Effector memory CD4-positive, alpha-beta T cell (primary cell): ENCODE measurements at regions not wholly inside any gene's neighbourhood (a gene's known extent, or its start where the extent isn't known, plus 50 kb on each side); places are given as distances from the start of the nearest gene placed in this dataset.
"Not testable (repeated sequence)": the region's sequence is repeated elsewhere in the genome, so short reads cannot be mapped to it uniquely, and the experiment has no call there.

Experiments used
- DNase-seq, 3 donors: peaks; one replicate each; pipeline ENCODE4 v3.0.0-alpha.2; 2020
- H3K27ac ChIP-seq: 2 replicates; pipeline ENCODE4 v1.7.0; 2013; ENCODE audit warnings: mild to moderate bottlenecking, low read length, moderate library complexity; ENCODE audit not compliant: insufficient read depth, poor library complexity, severe bottlenecking
- H3K27me3 ChIP-seq: replicated peaks from 2 replicates; pipeline ENCODE4 v1.7.0; 2013; ENCODE audit warnings: mild to moderate bottlenecking, low read length; ENCODE audit not compliant: insufficient read depth, control insufficient read depth, poor library complexity, severe bottlenecking
- H3K36me3 ChIP-seq: 2 replicates; pipeline ENCODE4 v1.7.0; 2013; ENCODE audit warnings: mild to moderate bottlenecking, low read length, moderate library complexity; ENCODE audit not compliant: control insufficient read depth, insufficient read depth
- H3K4me1 ChIP-seq: 2 replicates; pipeline ENCODE4 v1.7.0; 2013; ENCODE audit warnings: low read length, mild to moderate bottlenecking; ENCODE audit not compliant: control insufficient read depth, insufficient read depth, poor library complexity, severe bottlenecking
- H3K4me3 ChIP-seq: 2 replicates; pipeline ENCODE4 v1.7.0; 2013; ENCODE audit warnings: low read length, low read depth, mild to moderate bottlenecking; ENCODE audit not compliant: insufficient read depth, poor library complexity, severe bottlenecking
- H3K9me3 ChIP-seq: 2 replicates; pipeline ENCODE4 v1.7.0; 2013; ENCODE audit warnings: mild to moderate bottlenecking, low read length, moderate library complexity; ENCODE audit not compliant: control insufficient read depth

- Histone ChIP-seq H3K4me1 (no peaks in the 10 kb centered on the region), H3K27me3 (no peaks in the 10 kb centered on the region), H3K36me3 (no peaks in the 10 kb centered on the region), H3K27ac (no peak overlapping the region), H3K9me3 (peaks cover 4% of the 10 kb centered on the region), H3K4me3 (no peak overlapping the region)
- no peak for DNase-seq
Observed at GRCh38 chr5:25099538-25099937, 454.8 kb upstream of the CDH10 start.

GRCh38 chr5:25095261-25095660, 450.5 kb upstream of the CDH10 start:
- no peak for DNase-seq
- Histone ChIP-seq H3K4me3 (no peak overlapping the region), H3K27me3 (no peaks in the 10 kb centered on the region), H3K36me3 (no peaks in the 10 kb centered on the region), H3K4me1 (no peaks in the 10 kb centered on the region), H3K9me3 (peaks cover 4% of the 10 kb centered on the region), H3K27ac (no peak overlapping the region)

GRCh38 chr5:25094219-25094618, 449.4 kb upstream of the CDH10 start:
- Histone ChIP-seq H3K9me3 (peaks cover 4% of the 10 kb centered on the region), H3K4me1 (no peaks in the 10 kb centered on the region), H3K27ac (no peak overlapping the region), H3K4me3 (no peak overlapping the region), H3K36me3 (no peaks in the 10 kb centered on the region), H3K27me3 (no peaks in the 10 kb centered on the region)
- no peak for DNase-seq

DNA sequence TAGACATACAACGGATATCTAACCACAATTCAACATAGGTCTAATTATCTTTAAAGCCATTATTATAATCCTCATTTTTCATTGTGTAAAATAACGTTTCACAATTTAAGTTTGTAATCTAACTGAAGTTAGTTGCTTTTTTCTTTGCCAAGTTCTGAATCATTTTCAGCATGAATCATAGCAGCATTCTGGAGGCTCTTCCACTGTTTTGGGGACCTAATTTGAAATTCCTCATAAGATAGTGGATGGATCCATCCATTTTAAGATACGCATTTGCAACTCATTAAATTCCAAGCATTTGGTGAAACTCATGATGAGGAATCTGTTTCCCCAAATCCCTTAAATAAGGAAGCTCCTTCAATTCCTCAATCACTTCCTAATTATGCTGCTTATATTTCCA, 447.1 kb upstream of the CDH10 start:
- no peak overlapping the region for H3K27ac ChIP-seq

GRCh38 chr5:25090854-25091253, 446.1 kb upstream of the CDH10 start:
- no peak overlapping the region for H3K27ac ChIP-seq
- peaks cover under 1% of the 10 kb centered on the region for H3K9me3 ChIP-seq
- no peaks in the 10 kb centered on the region for H3K27me3 ChIP-seq
- DNase-seq, result no peak
- H3K36me3 ChIP-seq, result no peaks in the 10 kb centered on the region
- no peaks in the 10 kb centered on the region for H3K4me1 ChIP-seq
- no peak overlapping the region for H3K4me3 ChIP-seq

More for the DNA sequence above, 447.1 kb upstream of the CDH10 start:
- DNase-seq, result no peak
- Histone ChIP-seq H3K36me3 (no peaks in the 10 kb centered on the region), H3K4me3 (no peak overlapping the region), H3K4me1 (no peaks in the 10 kb centered on the region), H3K9me3 (peaks cover 4% of the 10 kb centered on the region), H3K27me3 (no peaks in the 10 kb centered on the region)

DNA sequence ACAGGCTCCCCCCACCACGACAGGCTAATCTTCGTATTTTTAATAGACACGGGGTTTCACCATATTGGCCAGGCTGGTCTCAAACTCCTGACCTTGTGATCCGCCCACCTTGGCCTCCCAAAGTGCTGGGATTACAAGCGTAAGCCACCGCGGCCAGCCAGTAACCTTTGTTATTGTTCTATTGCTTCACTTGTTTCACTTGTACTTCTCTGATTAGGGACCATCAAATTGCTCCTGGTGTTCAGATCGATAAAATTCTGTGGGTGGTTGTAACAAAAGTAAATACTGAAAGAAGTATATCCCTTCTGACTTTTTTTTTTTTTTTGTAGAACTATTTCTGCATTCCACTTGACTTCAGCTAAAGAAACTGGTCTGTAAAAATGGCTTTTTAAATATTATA, 445.5 kb upstream of the CDH10 start:
- Histone ChIP-seq H3K27ac (no peak overlapping the region), H3K9me3 (no peaks in the 10 kb centered on the region), H3K27me3 (no peaks in the 10 kb centered on the region), H3K4me1 (no peaks in the 10 kb centered on the region), H3K4me3 (no peak overlapping the region), H3K36me3 (no peaks in the 10 kb centered on the region)
- no peak for DNase-seq

GRCh38 chr5:25088689-25089088, 443.9 kb upstream of the CDH10 start:
- not testable (repeated sequence) for H3K36me3 ChIP-seq, DNase-seq, H3K4me3 ChIP-seq, H3K9me3 ChIP-seq, H3K27me3 ChIP-seq, H3K4me1 ChIP-seq, H3K27ac ChIP-seq

DNA sequence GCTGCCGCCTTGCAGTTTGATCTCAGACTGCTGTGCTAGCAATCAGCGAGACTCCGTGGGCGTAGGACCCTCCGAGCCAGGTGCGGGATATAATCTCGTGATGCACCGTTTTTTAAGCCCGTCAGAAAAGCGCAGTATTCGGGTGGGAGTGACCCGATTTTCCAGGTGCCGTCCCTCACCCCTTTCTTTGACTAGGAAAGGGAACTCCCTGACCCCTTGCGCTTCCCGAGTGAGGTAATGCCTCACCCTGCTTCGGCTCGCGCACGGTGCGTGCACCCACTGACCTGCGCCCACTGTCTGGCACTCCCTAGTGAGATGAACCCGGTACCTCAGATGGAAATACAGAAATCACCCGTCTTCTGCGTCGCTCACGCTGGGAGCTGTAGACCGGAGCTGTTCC, 438.5 kb upstream of the CDH10 start:
- H3K4me1 ChIP-seq, H3K27ac ChIP-seq, DNase-seq, H3K36me3 ChIP-seq, H3K27me3 ChIP-seq, H3K4me3 ChIP-seq, H3K9me3 ChIP-seq: not testable (repeated sequence)

DNA sequence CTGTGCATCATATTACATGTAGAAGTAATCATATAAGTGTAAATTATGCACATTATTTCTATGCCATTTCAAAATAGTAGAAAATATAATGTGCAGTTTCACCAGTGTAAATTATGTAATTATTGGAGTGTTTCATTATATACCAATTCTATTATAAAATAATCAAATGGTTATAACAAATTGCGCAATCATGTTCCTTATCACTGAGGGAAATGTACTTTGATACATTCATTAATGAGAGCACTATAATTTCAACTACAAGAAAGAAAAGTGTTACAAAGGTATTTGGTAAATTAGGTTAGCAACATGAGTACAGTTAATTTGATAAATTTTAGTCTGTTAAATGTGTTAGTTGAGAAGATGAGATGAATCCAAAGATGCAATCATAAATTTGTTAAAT, 421.5 kb upstream of the CDH10 start:
- no peak for DNase-seq
- H3K4me1 ChIP-seq, result no peaks in the 10 kb centered on the region
- no peak overlapping the region for H3K4me3 ChIP-seq

DNA sequence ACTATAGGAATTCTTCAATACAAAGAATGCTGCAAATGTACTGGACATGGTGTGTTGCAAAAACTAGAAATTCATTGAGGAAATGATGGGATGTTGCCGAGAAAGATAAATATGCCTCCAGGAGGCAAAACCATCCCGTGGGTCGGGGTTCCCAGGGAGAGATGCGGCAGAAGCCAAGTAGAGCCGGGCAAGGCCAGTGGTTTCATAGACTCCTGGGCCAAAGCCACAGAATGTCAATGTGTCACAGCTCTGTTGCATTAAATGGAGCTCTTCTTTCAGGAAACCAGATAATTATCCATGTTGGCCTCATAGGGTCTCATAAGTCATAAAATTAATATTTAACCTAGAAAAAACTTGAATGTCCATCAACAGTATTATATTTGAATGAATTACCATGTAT, 419.5 kb upstream of the CDH10 start:
- H3K4me3 ChIP-seq, result no peak overlapping the region
- H3K36me3 ChIP-seq, result no peaks in the 10 kb centered on the region
- DNase-seq, result no peak
- H3K4me1 ChIP-seq, result no peaks in the 10 kb centered on the region
- H3K9me3 ChIP-seq, result no peaks in the 10 kb centered on the region
- H3K27ac ChIP-seq, result no peak overlapping the region
- no peaks in the 10 kb centered on the region for H3K27me3 ChIP-seq

More for the DNA sequence above, 421.5 kb upstream of the CDH10 start:
- H3K9me3 ChIP-seq, result no peaks in the 10 kb centered on the region
- H3K36me3 ChIP-seq, result no peaks in the 10 kb centered on the region
- H3K27me3 ChIP-seq, result no peaks in the 10 kb centered on the region
- H3K27ac ChIP-seq, result no peak overlapping the region

- Histone ChIP-seq H3K27ac (no peak overlapping the region), H3K4me3 (no peak overlapping the region), H3K36me3 (no peaks in the 10 kb centered on the region), H3K4me1 (no peaks in the 10 kb centered on the region), H3K27me3 (no peaks in the 10 kb centered on the region), H3K9me3 (no peaks in the 10 kb centered on the region)
- no peak for DNase-seq
Observed at GRCh38 chr5:25060575-25060974, 415.8 kb upstream of the CDH10 start.
